GM19395 (cell line): ENCODE measurements at regions not wholly inside any gene's neighbourhood (a gene's known extent, or its start where the extent isn't known, plus 50 kb on each side); places are given as distances from the start of the nearest gene placed in this dataset.

Experiments
- ATAC-seq: cut with Tn5 transposase; IDR thresholded peaks from one replicate; pipeline ENCODE4 v1.9.1; 2021; ENCODE audit warnings: mild to moderate bottlenecking, moderate library complexity; ENCODE audit not compliant: unreplicated experiment

- ATAC-seq = no peak
These were observed 1528.9 kb upstream of the FLRT2 start for GRCh38 chr14:84001023-84001422.

DNA sequence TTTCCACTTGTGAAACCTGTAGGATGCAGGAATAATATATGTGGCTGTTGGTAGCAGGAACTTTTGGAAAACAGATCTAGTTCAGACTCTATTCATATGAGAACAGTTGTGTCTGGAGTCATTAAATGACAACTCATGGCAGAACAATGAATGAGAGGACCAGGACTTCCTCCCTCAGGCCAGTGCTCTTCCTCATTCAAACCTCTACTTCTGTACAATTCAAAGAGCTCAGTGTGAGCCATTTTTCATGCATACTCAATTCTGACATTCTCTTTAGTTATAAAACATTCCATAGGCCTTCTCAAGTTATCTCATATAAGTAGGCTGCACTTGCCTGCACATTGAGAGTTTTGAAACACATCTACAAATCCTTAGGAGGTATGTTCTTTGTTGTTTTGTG is 1526.6 kb upstream of the FLRT2 start:
- ATAC-seq = no peak

- ATAC-seq = no peak
These were observed 1523.2 kb upstream of the FLRT2 start for GRCh38 chr14:84006643-84007155.

DNA sequence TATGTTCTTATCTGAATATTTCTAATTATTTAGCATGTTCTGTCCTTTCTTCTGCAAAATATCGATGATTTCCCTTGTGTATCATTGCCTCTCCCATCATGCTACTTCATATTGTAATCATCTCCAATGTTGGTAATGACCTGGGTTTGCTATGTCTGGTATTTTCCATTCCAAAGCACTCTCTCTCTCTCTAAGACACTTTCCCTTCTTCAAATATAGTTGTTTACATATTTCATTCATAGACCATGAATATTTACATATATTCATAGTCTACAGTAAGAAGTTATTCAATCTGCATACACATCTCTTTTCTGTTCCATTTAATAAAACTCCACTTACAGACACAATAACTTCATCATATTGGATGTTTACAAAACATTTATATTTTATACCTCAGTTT is 1516.5 kb upstream of the FLRT2 start:
- ATAC-seq = no peak

GRCh38 chr14:84017495-84017894 is 1512.4 kb upstream of the FLRT2 start:
- no peak for ATAC-seq

- no peak for ATAC-seq
These were observed 1508.5 kb upstream of the FLRT2 start for GRCh38 chr14:84021433-84021832.

GRCh38 chr14:84024231-84024820 is 1505.6 kb upstream of the FLRT2 start:
- ATAC-seq = no peak

- ATAC-seq = no peak
These were observed 1504.6 kb upstream of the FLRT2 start for GRCh38 chr14:84025106-84026012.

GRCh38 chr14:84027351-84027750 is 1502.6 kb upstream of the FLRT2 start:
- no peak for ATAC-seq

GRCh38 chr14:84028080-84028604 is 1501.8 kb upstream of the FLRT2 start:
- ATAC-seq = no peak

DNA sequence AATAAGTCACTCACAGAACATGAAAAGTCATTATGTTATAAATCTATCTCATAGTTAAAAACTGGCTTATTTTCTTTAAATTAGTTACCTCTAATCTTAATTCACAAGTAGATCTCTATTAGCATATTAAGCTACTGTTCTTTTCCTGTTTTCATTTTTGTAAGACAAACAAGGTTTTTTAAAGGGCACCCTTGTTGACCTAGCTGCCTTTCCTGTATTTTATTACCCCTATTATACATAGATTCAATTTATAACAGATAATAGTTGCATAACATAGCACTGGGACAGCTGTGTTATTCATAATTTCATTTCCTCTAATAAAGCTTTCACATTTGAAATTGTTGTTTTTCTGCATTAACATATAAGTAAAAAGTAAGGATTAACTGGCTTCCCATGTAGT is 1500.7 kb upstream of the FLRT2 start:
- ATAC-seq = no peak

DNA sequence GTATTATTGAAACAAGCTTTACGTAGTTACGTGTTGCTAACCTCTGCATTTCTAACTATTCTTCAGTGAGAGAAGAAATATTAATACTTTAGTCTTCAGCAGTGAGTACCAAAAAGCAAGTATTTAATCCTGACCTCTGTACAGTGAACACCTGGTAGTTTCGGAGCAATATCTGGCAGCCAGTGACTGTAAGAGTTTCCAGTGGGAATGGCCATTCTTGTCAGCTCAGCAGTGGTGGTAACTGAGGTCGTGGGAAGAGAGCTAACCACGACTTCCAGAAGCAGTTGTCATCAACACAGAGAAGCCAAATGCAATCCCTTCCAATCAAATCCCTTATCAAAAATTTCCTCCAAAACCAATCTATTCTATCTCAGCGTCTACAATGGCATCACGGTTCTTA is 1500.2 kb upstream of the FLRT2 start:
- no peak for ATAC-seq

- no peak for ATAC-seq
These were observed 1493.1 kb upstream of the FLRT2 start for GRCh38 chr14:84036840-84037239.

DNA sequence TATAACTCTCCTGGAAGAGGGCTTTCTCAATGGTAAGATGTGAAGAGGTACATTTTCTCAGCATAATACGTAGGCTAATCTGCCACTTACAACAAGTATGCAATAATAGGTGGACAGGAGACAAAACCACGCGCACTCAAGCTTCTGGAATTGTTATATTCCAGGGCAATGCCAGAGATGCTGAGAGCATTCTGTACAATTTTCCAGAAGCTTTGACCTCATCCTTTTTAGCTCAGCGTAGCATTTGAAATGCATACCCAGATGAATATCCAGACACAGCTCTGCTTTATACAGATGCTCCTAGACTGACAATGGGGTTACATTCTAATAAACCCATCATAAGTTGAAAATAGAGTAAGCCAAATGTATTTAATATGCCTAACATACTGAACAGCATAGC is 1492.4 kb upstream of the FLRT2 start:
- no peak for ATAC-seq

- ATAC-seq = no peak
These were observed 1489.8 kb upstream of the FLRT2 start for GRCh38 chr14:84040101-84040500.

DNA sequence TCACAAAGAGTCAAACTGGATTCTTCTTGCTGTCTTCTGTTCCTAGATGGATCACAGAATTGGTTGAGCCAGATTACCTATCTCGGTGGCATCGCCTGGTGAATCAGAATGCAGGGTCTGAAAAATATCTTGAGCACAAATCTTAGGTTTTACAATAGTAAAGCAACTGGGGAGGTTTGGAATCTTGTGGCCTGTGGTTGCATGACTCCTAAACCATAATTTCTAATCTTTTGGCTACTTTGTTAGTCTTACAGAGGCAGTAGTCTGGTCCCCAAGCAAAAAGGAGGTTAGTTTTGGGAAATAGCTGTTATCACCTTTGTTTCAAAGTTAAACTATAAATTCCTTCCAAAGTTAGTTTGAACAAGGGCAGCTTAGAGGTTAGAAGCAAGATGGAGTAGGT is 1488.5 kb upstream of the FLRT2 start:
- no peak for ATAC-seq

DNA sequence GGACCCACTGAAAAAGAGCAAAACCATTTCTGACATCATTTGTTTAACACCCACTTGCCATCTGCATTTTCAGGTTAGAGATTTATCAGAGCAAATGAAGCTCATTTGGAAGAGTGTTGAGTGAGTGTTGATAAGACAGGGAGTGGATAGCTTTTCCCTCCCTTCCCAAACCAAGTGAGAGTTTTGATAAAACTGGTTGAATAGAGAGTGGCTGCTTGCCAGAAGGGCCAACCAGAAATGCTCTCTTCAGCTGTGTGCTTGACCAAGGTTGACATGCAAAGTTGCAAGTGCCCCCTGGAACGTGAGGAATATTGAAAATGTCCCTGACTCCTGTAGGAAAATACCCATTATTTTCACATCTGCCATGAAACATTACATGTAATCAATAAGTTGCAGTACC is 1487.0 kb upstream of the FLRT2 start:
- ATAC-seq = no peak

- ATAC-seq = no peak
These were observed 1465.4 kb upstream of the FLRT2 start for GRCh38 chr14:84064316-84065125.

GRCh38 chr14:84065811-84066210 is 1464.1 kb upstream of the FLRT2 start:
- no peak for ATAC-seq

GRCh38 chr14:84068288-84068687 is 1461.7 kb upstream of the FLRT2 start:
- ATAC-seq = no peak

GRCh38 chr14:84071061-84071460 is 1458.9 kb upstream of the FLRT2 start:
- ATAC-seq = no peak
